Spleen (tissue), 7 donors: ENCODE measurements at regions not wholly inside any gene's neighbourhood (a gene's known extent, or its start where the extent isn't known, plus 50 kb on each side); places are given as distances from the start of the nearest gene placed in this dataset.

Experiments
- CTCF ChIP-seq, 11 experiments: fragments of 200-600 bp in 7 of 11; fragments of 450-650 bp in 4 of 11; sonication (generic) in 4 of 11; IDR thresholded peaks in 8 of 11; conservative IDR thresholded peaks in 3 of 11; 1 replicate in 7 of 11; 2 replicates in 4 of 11; pipeline versions ENCODE4 v1.4.0 to v1.8.0; 2016 to 2021; ENCODE audit warnings: antibody characterized with exemption in 11 of 11, inconsistent platforms in 4 of 11, mild to moderate bottlenecking in 1 of 11
- POLR2A ChIP-seq, 3 donors: fragments of 450-650 bp; IDR thresholded peaks; one replicate each; pipeline ENCODE4 v1.5.1; 2017; ENCODE audit warnings: antibody characterized with exemption in 3 of 3, mild to moderate bottlenecking in 1 of 3
- POLR2AphosphoS5 ChIP-seq, 3 donors: sonication (generic); formaldehyde crosslinking; IDR thresholded peaks; one replicate each; pipeline ENCODE4 v1.5.1; 2017; ENCODE audit warnings: antibody characterized with exemption in 3 of 3
- donor health status: DM: no; HTN: no; CAD: no; lungs with moderate emphysema.
- donor health status: DM: no; HTN: no; CAD: no.
- donor health status: DM: no; HTN: no; CAD: no.

GRCh38 chr2:139080244-139080643 lies 300.1 kb upstream of the NXPH2 start:
- TF ChIP-seq POLR2AphosphoS5 (IDR thresholded peaks at IDR 0.05) (no peak), CTCF (IDR thresholded peaks at IDR 0.05 in 8 of 11, conservative IDR thresholded peaks at IDR 0.05 in 3 of 11) (no peak), POLR2A (IDR thresholded peaks at IDR 0.05) (no peak)
